IMR-90 (cell line): ENCODE measurements at regions not wholly inside any gene's neighbourhood (a gene's known extent, or its start where the extent isn't known, plus 50 kb on each side); places are given as distances from the start of the nearest gene placed in this dataset.
A peak's percentile ranks its signal among the peaks of the same experiment; 100 is the strongest.

Experiments used
- ATAC-seq: fragments of 200-7000 bp; cut with Tn5 transposase; 2 replicates; pipeline ENCODE4 v1.9.1; 2020; ENCODE audit warnings: low read depth, mild to moderate bottlenecking, moderate library complexity
- BruUV-seq: library from RNA; stranded (reverse); fragments of 400-500 nt; replicated peaks from 2 replicates; lab custom pipeline; 2021; lab: Mats Ljungman, UMichigan
- CTCF ChIA-PET: fragments of 300-600 bp; formaldehyde crosslinking; extraction: SDS; loops from one replicate; lab custom pipeline; 2021; ENCODE audit warnings: antibody characterized with exemption; lab: Yijun Ruan, JAX
- POLR2A ChIA-PET: fragments of 300-600 bp; sonication (Branson Sonifier 250); formaldehyde crosslinking; loops from one replicate; lab custom pipeline; 2022; ENCODE audit warnings: antibody characterized with exemption; ENCODE audit not compliant: unreplicated experiment; lab: Charles Lee
- DNase-seq: peaks from one replicate; pipeline ENCODE4 v3.0.0; 2013
- H2AFZ ChIP-seq: replicated peaks from 2 replicates; pipeline ENCODE3; 2013; ENCODE audit warnings: low read length, mild to moderate bottlenecking; ENCODE audit not compliant: poor library complexity
- H2AK5ac ChIP-seq: 2 replicates; pipeline ENCODE4 v1.6.1; 2013; ENCODE audit warnings: low read depth, low read length, inconsistent platforms
- H2AK9ac ChIP-seq: replicated peaks from 2 replicates; pipeline ENCODE3; 2013; ENCODE audit warnings: mild to moderate bottlenecking, low read depth, low read length, moderate library complexity; ENCODE audit not compliant: poor library complexity
- H2BK120ac ChIP-seq: 2 replicates; pipeline ENCODE4 v1.6.1; 2013; ENCODE audit warnings: low read depth, low read length, inconsistent platforms
- H2BK15ac ChIP-seq: 3 replicates; pipeline ENCODE4 v1.6.1; 2013; ENCODE audit warnings: low read depth, low read length, inconsistent platforms
- H2BK20ac ChIP-seq: 2 replicates; pipeline ENCODE4 v1.6.1; 2013; ENCODE audit warnings: low read depth, mild to moderate bottlenecking, inconsistent platforms, low read length, moderate library complexity
- H2BK5ac ChIP-seq: 2 replicates; pipeline ENCODE4 v1.6.1; 2013; ENCODE audit warnings: mild to moderate bottlenecking, low read depth, low read length, inconsistent platforms; ENCODE audit not compliant: poor library complexity, severe bottlenecking
- H3K14ac ChIP-seq: replicated peaks from 2 replicates; pipeline ENCODE4 v1.6.1; 2013; ENCODE audit warnings: low read depth, low read length, inconsistent platforms
- H3K18ac ChIP-seq: 2 replicates; pipeline ENCODE4 v1.6.1; 2013; ENCODE audit warnings: low read depth, low read length, control low read depth
- H3K23ac ChIP-seq: 2 replicates; pipeline ENCODE4 v1.6.1; 2013; ENCODE audit warnings: low read depth, low read length, inconsistent platforms
- H3K27ac ChIP-seq: 2 replicates; pipeline ENCODE4 v1.5.1; 2013; ENCODE audit warnings: mild to moderate bottlenecking, control low read depth, low read length; ENCODE audit not compliant: insufficient read depth
- H3K27me3 ChIP-seq: 2 replicates; pipeline ENCODE4 v1.6.1; 2013; ENCODE audit warnings: low read length; ENCODE audit not compliant: control insufficient read depth, insufficient read depth
- H3K36me3 ChIP-seq: 2 replicates; pipeline ENCODE4 v1.6.1; 2013; ENCODE audit warnings: low read length, mixed read lengths; ENCODE audit not compliant: control insufficient read depth, insufficient read depth
- H3K4ac ChIP-seq: 2 replicates; pipeline ENCODE4 v1.6.1; 2013; ENCODE audit warnings: low read depth, low read length, inconsistent platforms
- H3K4me1 ChIP-seq: 2 replicates; pipeline ENCODE4 v1.6.1; 2013; ENCODE audit warnings: low read length, mixed read lengths; ENCODE audit not compliant: control insufficient read depth, insufficient read depth
- H3K4me2 ChIP-seq: 2 replicates; pipeline ENCODE4 v1.6.1; 2013; ENCODE audit warnings: low read depth, mild to moderate bottlenecking, control low read depth, low read length, moderate library complexity
- H3K4me3 ChIP-seq: 2 replicates; pipeline ENCODE4 v1.5.1; 2013; ENCODE audit warnings: low read depth, mild to moderate bottlenecking, control low read depth, low read length, moderate library complexity; ENCODE audit not compliant: insufficient read depth
- H3K56ac ChIP-seq: 2 replicates; pipeline ENCODE4 v1.6.1; 2013; ENCODE audit warnings: low read length, inconsistent platforms; ENCODE audit not compliant: insufficient read depth; ENCODE audit errors: extremely low read depth
- H3K79me1 ChIP-seq, 2 experiments: 2 replicates each; pipeline ENCODE4 v1.6.1; 2013; ENCODE audit warnings: low read length in 2 of 2, inconsistent platforms in 1 of 2, low read depth in 1 of 2
- H3K9ac ChIP-seq: 2 replicates; pipeline ENCODE4 v1.6.1; 2013; ENCODE audit warnings: low read depth, low read length, control low read depth
- H3K9me1 ChIP-seq: 2 replicates; pipeline ENCODE4 v1.6.1; 2013; ENCODE audit warnings: low read length, inconsistent platforms; ENCODE audit not compliant: insufficient read depth
- H3K9me3 ChIP-seq: 2 replicates; pipeline ENCODE4 v1.6.1; 2013; ENCODE audit warnings: low read length; ENCODE audit not compliant: control insufficient read depth, insufficient read depth
- H4K20me1 ChIP-seq: 2 replicates; pipeline ENCODE4 v1.6.1; 2013; ENCODE audit warnings: low read length, inconsistent platforms; ENCODE audit not compliant: insufficient read depth
- H4K5ac ChIP-seq: 2 replicates; pipeline ENCODE4 v1.6.1; 2013; ENCODE audit warnings: mild to moderate bottlenecking, low read depth, low read length, control low read depth
- H4K8ac ChIP-seq, 2 experiments: 2 replicates each; pipeline ENCODE4 v1.6.1; 2013; ENCODE audit warnings: low read depth in 2 of 2, low read length in 2 of 2, control low read depth in 1 of 2, inconsistent platforms in 1 of 2
- H4K91ac ChIP-seq: 2 replicates; pipeline ENCODE4 v1.6.1; 2013; ENCODE audit warnings: low read depth, low read length, inconsistent platforms; ENCODE audit not compliant: insufficient read depth
- WGBS, 2 experiments: methylation state at CpG; one replicate each; pipeline versions ENCODE4 v1.1.5 to v1.1.7; 2013; ENCODE audit warnings: missing lambda C conversion rate in 2 of 2; ENCODE audit not compliant: insufficient read length in 1 of 2; ENCODE audit errors: extremely low coverage in 2 of 2; 5-methylcytosine and 5-hydroxymethylcytosine counted together
- dilution Hi-C: fragments of 300-500 bp; cut with HindIII; formaldehyde crosslinking; loops from one replicate; pipeline ENCODE4 v1.14.3; 2018; ENCODE audit warnings: low sequenced_read_pairs; ENCODE audit not compliant: unreplicated experiment
- in situ Hi-C: fragments of 300-500 bp; cut with MboI; formaldehyde crosslinking; loops from 3 replicates; pipeline ENCODE4 v1.14.3; 2019; ENCODE audit warnings: low sequenced_read_pairs, inconsistent platforms, mixed read lengths
- intact Hi-C: fragments of 100-400 bp; cut with micrococcal nuclease; formaldehyde crosslinking; loops from 2 replicates; pipeline ENCODE4 v1.10.0; 2022
- TF ChIP-seq, protein P1 (sequence below): conservative IDR thresholded peaks from 2 replicates; pipeline ENCODE4 v1.5.1; 2012; ENCODE audit warnings: mild to moderate bottlenecking, low read depth, low read length, improper control_type of control experiment

DNA sequence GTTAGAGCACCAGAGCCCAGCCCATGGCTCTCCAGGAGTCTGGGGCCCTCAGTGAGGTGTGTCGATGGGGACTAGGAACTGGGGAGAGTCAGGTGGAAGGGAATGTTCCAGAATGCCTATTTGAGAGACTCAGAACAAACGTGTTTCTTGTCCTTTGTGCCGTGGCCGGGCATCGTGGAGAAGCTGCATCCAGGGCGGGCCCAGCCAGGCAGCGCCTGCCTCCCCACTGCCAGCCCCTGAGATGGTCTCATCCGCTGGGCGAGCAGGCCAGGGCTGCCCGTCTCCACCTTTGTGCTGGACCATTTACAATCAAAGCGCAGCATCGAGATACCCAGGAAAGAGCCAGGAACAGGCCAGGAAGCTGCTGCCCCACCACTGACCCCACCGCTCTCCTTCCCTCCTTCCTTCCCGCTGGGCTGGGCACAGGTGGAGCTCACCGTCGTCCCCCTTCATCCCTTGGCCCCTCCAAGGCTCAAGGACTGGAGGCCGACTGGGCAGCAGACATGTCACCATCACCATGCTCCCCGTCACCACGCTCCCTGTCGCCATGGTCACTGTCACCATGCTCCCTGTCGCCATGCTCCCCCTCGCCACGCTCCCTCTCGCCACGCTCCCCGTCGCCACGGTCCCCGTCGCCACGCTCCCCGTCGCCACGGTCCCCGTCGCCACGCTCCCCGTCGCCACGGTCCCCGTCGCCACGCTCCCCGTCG is 71.1 kb upstream of the ADGRA1 start:
- Histone ChIP-seq H3K27me3 (no peaks in the 10 kb centered on the region), H2AK9ac (no peak overlapping the region), H3K23ac (no peak overlapping the region), H2BK5ac (no peak overlapping the region), H4K8ac (no peak overlapping the region), H3K9me3 (peaks cover 26% of the 10 kb centered on the region), H3K79me1 (no peaks in the 10 kb centered on the region), H3K4me2 (no peak overlapping the region), H2BK20ac (no peak overlapping the region), H3K18ac (no peak overlapping the region), H2BK15ac (no peak overlapping the region), H3K56ac (no peak overlapping the region), H2BK120ac (no peak overlapping the region), H2AFZ (peak overlapping the region; percentile 58), H2AK5ac (no peak overlapping the region), H4K5ac (no peak overlapping the region), H3K4me3 (no peak overlapping the region), H4K20me1 (no peaks in the 10 kb centered on the region), H3K27ac (no peak overlapping the region), H3K14ac (no peak overlapping the region), H3K4me1 (no peaks in the 10 kb centered on the region), H3K9me1 (no peaks in the 10 kb centered on the region), H3K4ac (no peak overlapping the region), H3K36me3 (no peaks in the 10 kb centered on the region), H4K91ac (no peak overlapping the region), H3K9ac (no peak overlapping the region)
- 90% methylated on average over 30 of the region's 45 CpGs; no CpG with 5 or more reads in 1 of the 2 experiments for WGBS, 2 experiments
- dilution Hi-C loops (no loop called here), in situ Hi-C loops (no loop called here), intact Hi-C loops (no loop called here)
- ATAC-seq, result no peak
- no peak for DNase-seq
- TF ChIP-seq, protein P1, sequence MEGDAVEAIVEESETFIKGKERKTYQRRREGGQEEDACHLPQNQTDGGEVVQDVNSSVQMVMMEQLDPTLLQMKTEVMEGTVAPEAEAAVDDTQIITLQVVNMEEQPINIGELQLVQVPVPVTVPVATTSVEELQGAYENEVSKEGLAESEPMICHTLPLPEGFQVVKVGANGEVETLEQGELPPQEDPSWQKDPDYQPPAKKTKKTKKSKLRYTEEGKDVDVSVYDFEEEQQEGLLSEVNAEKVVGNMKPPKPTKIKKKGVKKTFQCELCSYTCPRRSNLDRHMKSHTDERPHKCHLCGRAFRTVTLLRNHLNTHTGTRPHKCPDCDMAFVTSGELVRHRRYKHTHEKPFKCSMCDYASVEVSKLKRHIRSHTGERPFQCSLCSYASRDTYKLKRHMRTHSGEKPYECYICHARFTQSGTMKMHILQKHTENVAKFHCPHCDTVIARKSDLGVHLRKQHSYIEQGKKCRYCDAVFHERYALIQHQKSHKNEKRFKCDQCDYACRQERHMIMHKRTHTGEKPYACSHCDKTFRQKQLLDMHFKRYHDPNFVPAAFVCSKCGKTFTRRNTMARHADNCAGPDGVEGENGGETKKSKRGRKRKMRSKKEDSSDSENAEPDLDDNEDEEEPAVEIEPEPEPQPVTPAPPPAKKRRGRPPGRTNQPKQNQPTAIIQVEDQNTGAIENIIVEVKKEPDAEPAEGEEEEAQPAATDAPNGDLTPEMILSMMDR, result no peak
- POLR2A ChIA-PET, result no interaction called here
- CTCF ChIA-PET, result no interaction called here
- BruUV-seq, result no TSS peak
